ENCODE measurements at regions not wholly inside any gene's neighbourhood (a gene's known extent, or its start where the extent isn't known, plus 50 kb on each side); places are given as distances from the start of the nearest gene placed in this dataset.

DNA sequence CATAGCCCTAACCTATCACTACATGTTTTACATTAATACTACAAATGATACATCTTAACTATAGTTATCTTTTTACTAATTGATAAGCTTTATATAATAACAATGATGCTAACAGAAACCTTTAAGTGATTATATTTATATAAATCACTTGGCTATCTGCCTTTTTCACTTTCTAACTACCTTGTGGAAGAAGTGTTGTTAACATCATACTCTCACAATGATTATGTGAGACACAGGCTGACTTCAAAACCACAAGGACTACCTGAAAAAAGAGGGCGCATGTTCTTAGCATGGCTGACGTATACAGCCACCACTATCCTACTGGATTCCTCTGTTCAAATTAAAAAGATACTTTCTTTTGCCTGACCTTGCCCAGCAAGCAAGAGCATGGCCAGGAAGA is 135.3 kb upstream of the SOX5 start:
- TF ChIP-seq, protein P1, sequence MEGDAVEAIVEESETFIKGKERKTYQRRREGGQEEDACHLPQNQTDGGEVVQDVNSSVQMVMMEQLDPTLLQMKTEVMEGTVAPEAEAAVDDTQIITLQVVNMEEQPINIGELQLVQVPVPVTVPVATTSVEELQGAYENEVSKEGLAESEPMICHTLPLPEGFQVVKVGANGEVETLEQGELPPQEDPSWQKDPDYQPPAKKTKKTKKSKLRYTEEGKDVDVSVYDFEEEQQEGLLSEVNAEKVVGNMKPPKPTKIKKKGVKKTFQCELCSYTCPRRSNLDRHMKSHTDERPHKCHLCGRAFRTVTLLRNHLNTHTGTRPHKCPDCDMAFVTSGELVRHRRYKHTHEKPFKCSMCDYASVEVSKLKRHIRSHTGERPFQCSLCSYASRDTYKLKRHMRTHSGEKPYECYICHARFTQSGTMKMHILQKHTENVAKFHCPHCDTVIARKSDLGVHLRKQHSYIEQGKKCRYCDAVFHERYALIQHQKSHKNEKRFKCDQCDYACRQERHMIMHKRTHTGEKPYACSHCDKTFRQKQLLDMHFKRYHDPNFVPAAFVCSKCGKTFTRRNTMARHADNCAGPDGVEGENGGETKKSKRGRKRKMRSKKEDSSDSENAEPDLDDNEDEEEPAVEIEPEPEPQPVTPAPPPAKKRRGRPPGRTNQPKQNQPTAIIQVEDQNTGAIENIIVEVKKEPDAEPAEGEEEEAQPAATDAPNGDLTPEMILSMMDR (IDR thresholded peaks at IDR 0.05; ENCODE audit: low read length) = no peak
- no peak for TF ChIP-seq EZH2 (IDR thresholded peaks at IDR 0.05; ENCODE audit: borderline replicate concordance, low read length)
- Histone ChIP-seq H4K20me1 (ENCODE audit: insufficient read depth, low read length) (no peaks in the 10 kb centered on the region), H3K9me2 (ENCODE audit: low read depth, low read length) (no peaks in the 10 kb centered on the region), H3K27me3 (ENCODE audit: insufficient read depth, low read length) (no peaks in the 10 kb centered on the region), H3K9ac (ENCODE audit: low read length) (no peak overlapping the region), H2AFZ (ENCODE audit: low read length) (no peak overlapping the region), H3K4me3 (ENCODE audit: low read depth, low read length, poor library complexity, severe bottlenecking) (no peak overlapping the region), H3F3A (ENCODE audit: insufficient read depth, low read length) (no peaks in the 10 kb centered on the region), H3K4me2 (ENCODE audit: low read length) (no peak overlapping the region), H3K4me1 (ENCODE audit: insufficient read depth, low read length, severe bottlenecking) (no peaks in the 10 kb centered on the region), H3K27ac (ENCODE audit: low read depth, low read length, poor library complexity, severe bottlenecking) (no peak overlapping the region), H3K9me3 (ENCODE audit: low read length) (no peaks in the 10 kb centered on the region), H3K36me3 (ENCODE audit: insufficient read depth, low read length) (no peaks in the 10 kb centered on the region), H3K79me2 (ENCODE audit: insufficient read depth, low read length) (no peaks in the 10 kb centered on the region)

DNA sequence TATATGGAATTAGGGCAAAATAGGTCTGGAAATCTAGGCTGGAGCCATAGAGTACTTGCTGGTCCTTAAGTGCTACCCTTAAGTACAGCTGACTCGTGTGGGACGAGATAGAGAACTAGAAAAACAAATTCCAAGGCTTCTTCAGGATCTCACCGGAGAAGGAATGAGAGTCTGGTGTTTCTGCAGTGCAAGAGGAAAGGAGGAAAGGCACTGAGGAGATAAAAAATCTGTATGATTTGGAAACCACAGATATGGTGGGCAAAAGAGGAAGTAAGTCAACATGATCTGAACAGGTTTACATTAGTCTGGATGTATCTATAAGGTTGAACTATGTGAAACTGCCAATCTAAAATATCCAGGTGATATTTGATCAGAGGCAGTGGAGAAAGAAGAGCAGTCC is 134.4 kb upstream of the SOX5 start:
- H3K4me3 ChIP-seq (ENCODE audit: low read depth, low read length, poor library complexity, severe bottlenecking) = no peak overlapping the region
- H3K27me3 ChIP-seq (ENCODE audit: insufficient read depth, low read length) = no peaks in the 10 kb centered on the region
- H3K27ac ChIP-seq (ENCODE audit: low read depth, low read length, poor library complexity, severe bottlenecking) = no peak overlapping the region
- no peak overlapping the region for H3K4me2 ChIP-seq (ENCODE audit: low read length)
- H3K36me3 ChIP-seq (ENCODE audit: insufficient read depth, low read length) = no peaks in the 10 kb centered on the region
- no peaks in the 10 kb centered on the region for H3K4me1 ChIP-seq (ENCODE audit: insufficient read depth, low read length, severe bottlenecking)
- H3K9ac ChIP-seq (ENCODE audit: low read length) = no peak overlapping the region
- no peaks in the 10 kb centered on the region for H3K9me2 ChIP-seq (ENCODE audit: low read depth, low read length)
- H3F3A ChIP-seq (ENCODE audit: insufficient read depth, low read length) = no peaks in the 10 kb centered on the region
- no peaks in the 10 kb centered on the region for H4K20me1 ChIP-seq (ENCODE audit: insufficient read depth, low read length)
- TF ChIP-seq EZH2 (IDR thresholded peaks at IDR 0.05; ENCODE audit: borderline replicate concordance, low read length) = no peak
- TF ChIP-seq, protein P1 (IDR thresholded peaks at IDR 0.05; ENCODE audit: low read length) = no peak
- no peaks in the 10 kb centered on the region for H3K79me2 ChIP-seq (ENCODE audit: insufficient read depth, low read length)
- no peak overlapping the region for H2AFZ ChIP-seq (ENCODE audit: low read length)
- no peaks in the 10 kb centered on the region for H3K9me3 ChIP-seq (ENCODE audit: low read length)

DNA sequence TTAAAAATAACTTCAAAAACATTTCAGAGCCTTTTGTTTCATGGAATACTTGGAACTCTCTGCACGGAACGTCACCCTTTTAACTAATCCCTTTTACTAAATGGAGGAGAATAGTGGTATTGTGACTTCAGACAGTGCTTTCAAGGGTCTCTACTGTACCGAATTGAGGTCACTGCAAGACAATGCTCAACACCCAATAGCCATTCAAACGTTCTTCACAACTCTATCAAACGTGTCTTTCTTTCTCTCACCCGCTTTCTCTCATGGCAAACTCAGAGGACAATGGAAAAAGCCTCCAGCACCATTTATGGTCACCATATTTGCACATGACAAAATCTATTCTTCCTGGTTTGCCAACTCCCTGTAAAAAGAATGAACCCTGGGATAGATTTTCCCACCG is 132.1 kb upstream of the SOX5 start:
- no peak overlapping the region for H3K4me3 ChIP-seq (ENCODE audit: low read depth, low read length, poor library complexity, severe bottlenecking)
- H2AFZ ChIP-seq (ENCODE audit: low read length) = no peak overlapping the region
- no peak overlapping the region for H3K27ac ChIP-seq (ENCODE audit: low read depth, low read length, poor library complexity, severe bottlenecking)
- no peaks in the 10 kb centered on the region for H3K9me3 ChIP-seq (ENCODE audit: low read length)
- H3K4me1 ChIP-seq (ENCODE audit: insufficient read depth, low read length, severe bottlenecking) = no peaks in the 10 kb centered on the region
- H4K20me1 ChIP-seq (ENCODE audit: insufficient read depth, low read length) = no peaks in the 10 kb centered on the region
- no peaks in the 10 kb centered on the region for H3K36me3 ChIP-seq (ENCODE audit: insufficient read depth, low read length)
- H3K9ac ChIP-seq (ENCODE audit: low read length) = no peak overlapping the region
- no peaks in the 10 kb centered on the region for H3K79me2 ChIP-seq (ENCODE audit: insufficient read depth, low read length)
- H3K9me2 ChIP-seq (ENCODE audit: low read depth, low read length) = no peaks in the 10 kb centered on the region
- no peaks in the 10 kb centered on the region for H3K27me3 ChIP-seq (ENCODE audit: insufficient read depth, low read length)
- H3K4me2 ChIP-seq (ENCODE audit: low read length) = no peak overlapping the region
- no peaks in the 10 kb centered on the region for H3F3A ChIP-seq (ENCODE audit: insufficient read depth, low read length)
- TF ChIP-seq, protein P1 (IDR thresholded peaks at IDR 0.05; ENCODE audit: low read length) = no peak
- no peak for TF ChIP-seq EZH2 (IDR thresholded peaks at IDR 0.05; ENCODE audit: borderline replicate concordance, low read length)
